Vagina (tissue), 2 donors: ENCODE measurements at regions not wholly inside any gene's neighbourhood (a gene's known extent, or its start where the extent isn't known, plus 50 kb on each side); places are given as distances from the start of the nearest gene placed in this dataset.

ENCODE experiments used
- DNase-seq, 2 donors: peaks; one replicate each; pipeline ENCODE4 v3.0.0-alpha.2; 2017; ENCODE audit errors: extremely low spot score in 2 of 2
- H3K27ac ChIP-seq: fragments of 200-600 bp; sonication (generic); one replicate; pipeline ENCODE4 v1.5.1; 2019
- H3K27me3 ChIP-seq: fragments of 200-600 bp; sonication (generic); one replicate; pipeline ENCODE4 v1.5.1; 2019
- H3K36me3 ChIP-seq, 2 donors: fragments of 200-600 bp; sonication (generic); one replicate each; pipeline ENCODE4 v1.5.1; 2017 to 2019
- H3K4me1 ChIP-seq: fragments of 200-600 bp; sonication (generic); one replicate; pipeline ENCODE4 v1.5.1; 2019
- H3K4me3 ChIP-seq, 2 donors: fragments of 200-600 bp; sonication (generic); 1 replicate in 1 of 2; 2 replicates in 1 of 2; pipeline ENCODE4 v1.5.1; 2016 to 2019
- H3K9me3 ChIP-seq: fragments of 200-600 bp; sonication (generic); one replicate; pipeline ENCODE4 v1.5.1; 2019
- CTCF ChIP-seq, 3 experiments: fragments of 450-650 bp in 2 of 3; fragments of 200-600 bp in 1 of 3; sonication (generic) in 1 of 3; IDR thresholded peaks; one replicate each; pipeline ENCODE4 v1.5.1; 2017 to 2019; ENCODE audit warnings: antibody characterized with exemption in 3 of 3, mild to moderate bottlenecking in 2 of 3, moderate library complexity in 2 of 3
- POLR2A ChIP-seq, 2 donors: fragments of 450-650 bp; IDR thresholded peaks; one replicate each; pipeline ENCODE4 v1.6.1; 2017; ENCODE audit warnings: antibody characterized with exemption in 2 of 2, mild to moderate bottlenecking in 2 of 2, moderate library complexity in 2 of 2
- POLR2AphosphoS5 ChIP-seq, 2 donors: sonication (generic); formaldehyde crosslinking; IDR thresholded peaks; one replicate each; pipeline ENCODE4 v1.9.0; 2017; ENCODE audit warnings: antibody characterized with exemption in 2 of 2, mild to moderate bottlenecking in 2 of 2, low read depth in 1 of 2; ENCODE audit not compliant: insufficient read depth in 1 of 2
- intact Hi-C: fragments of 100-400 bp; cut with DNase I; formaldehyde crosslinking; loops from one replicate; pipeline ENCODE4 v1.15.1; 2023

- no peak for DNase-seq
- Histone ChIP-seq H3K27me3 (no peaks in the 10 kb centered on the region), H3K27ac (no peak overlapping the region), H3K36me3 (no peaks in the 10 kb centered on the region), H3K4me1 (no peaks in the 10 kb centered on the region), H3K9me3 (no peaks in the 10 kb centered on the region), H3K4me3 (no peak overlapping the region)
- no peak for TF ChIP-seq CTCF (IDR thresholded peaks at IDR 0.05)
- no peak for TF ChIP-seq POLR2AphosphoS5 (IDR thresholded peaks at IDR 0.05; ENCODE audit: insufficient read depth in 1 of 2, low read depth in 1 of 2)
- no peak for TF ChIP-seq POLR2A (IDR thresholded peaks at IDR 0.05)
- intact Hi-C loops: no loop called here
Observed at GRCh38 chr9:102135768-102136167, 397.3 kb upstream of the GRIN3A start.

- no peak overlapping the region for H3K4me3 ChIP-seq
- H3K27me3 ChIP-seq: no peaks in the 10 kb centered on the region
- no peaks in the 10 kb centered on the region for H3K9me3 ChIP-seq
- intact Hi-C loops: no loop called here
- H3K4me1 ChIP-seq: no peaks in the 10 kb centered on the region
- H3K27ac ChIP-seq: no peak overlapping the region
- TF ChIP-seq POLR2AphosphoS5 (IDR thresholded peaks at IDR 0.05; ENCODE audit: insufficient read depth in 1 of 2, low read depth in 1 of 2): no peak
- TF ChIP-seq CTCF (IDR thresholded peaks at IDR 0.05): no peak
- no peak for TF ChIP-seq POLR2A (IDR thresholded peaks at IDR 0.05)
- no peaks in the 10 kb centered on the region for H3K36me3 ChIP-seq
- DNase-seq: no peak
Observed at GRCh38 chr9:102124465-102124864, 386.0 kb upstream of the GRIN3A start.

- H3K4me1 ChIP-seq: no peaks in the 10 kb centered on the region
- no peaks in the 10 kb centered on the region for H3K27me3 ChIP-seq
- no peak for TF ChIP-seq POLR2AphosphoS5 (IDR thresholded peaks at IDR 0.05; ENCODE audit: insufficient read depth in 1 of 2, low read depth in 1 of 2)
- no peak for TF ChIP-seq POLR2A (IDR thresholded peaks at IDR 0.05)
- TF ChIP-seq CTCF (IDR thresholded peaks at IDR 0.05): no peak
- no peaks in the 10 kb centered on the region for H3K36me3 ChIP-seq
- no peaks in the 10 kb centered on the region for H3K9me3 ChIP-seq
- H3K4me3 ChIP-seq: no peak overlapping the region
- no peak overlapping the region for H3K27ac ChIP-seq
- intact Hi-C loops: no loop called here
- no peak for DNase-seq
Observed at GRCh38 chr9:102114557-102114956, 376.1 kb upstream of the GRIN3A start.

GRCh38 chr9:102113191-102113590 is 374.7 kb upstream of the GRIN3A start:
- Histone ChIP-seq H3K36me3 (no peaks in the 10 kb centered on the region), H3K4me1 (no peaks in the 10 kb centered on the region), H3K27ac (no peak overlapping the region), H3K9me3 (no peaks in the 10 kb centered on the region), H3K4me3 (no peak overlapping the region), H3K27me3 (no peaks in the 10 kb centered on the region)
- intact Hi-C loops: no loop called here
- TF ChIP-seq POLR2AphosphoS5 (IDR thresholded peaks at IDR 0.05; ENCODE audit: insufficient read depth in 1 of 2, low read depth in 1 of 2) (no peak), POLR2A (IDR thresholded peaks at IDR 0.05) (no peak), CTCF (IDR thresholded peaks at IDR 0.05) (no peak)
- no peak for DNase-seq

GRCh38 chr9:102106439-102106838 is 368.0 kb upstream of the GRIN3A start:
- DNase-seq: no peak
- Histone ChIP-seq H3K4me3 (no peak overlapping the region), H3K27ac (no peak overlapping the region), H3K4me1 (no peaks in the 10 kb centered on the region), H3K27me3 (no peaks in the 10 kb centered on the region), H3K36me3 (no peaks in the 10 kb centered on the region), H3K9me3 (no peaks in the 10 kb centered on the region)
- no peak for TF ChIP-seq CTCF (IDR thresholded peaks at IDR 0.05)
- TF ChIP-seq POLR2A (IDR thresholded peaks at IDR 0.05): no peak
- TF ChIP-seq POLR2AphosphoS5 (IDR thresholded peaks at IDR 0.05; ENCODE audit: insufficient read depth in 1 of 2, low read depth in 1 of 2): no peak
- intact Hi-C loops: no loop called here
